ENCODE measurements at regions not wholly inside any gene's neighbourhood (a gene's known extent, or its start where the extent isn't known, plus 50 kb on each side); places are given as distances from the start of the nearest gene placed in this dataset.

DNA sequence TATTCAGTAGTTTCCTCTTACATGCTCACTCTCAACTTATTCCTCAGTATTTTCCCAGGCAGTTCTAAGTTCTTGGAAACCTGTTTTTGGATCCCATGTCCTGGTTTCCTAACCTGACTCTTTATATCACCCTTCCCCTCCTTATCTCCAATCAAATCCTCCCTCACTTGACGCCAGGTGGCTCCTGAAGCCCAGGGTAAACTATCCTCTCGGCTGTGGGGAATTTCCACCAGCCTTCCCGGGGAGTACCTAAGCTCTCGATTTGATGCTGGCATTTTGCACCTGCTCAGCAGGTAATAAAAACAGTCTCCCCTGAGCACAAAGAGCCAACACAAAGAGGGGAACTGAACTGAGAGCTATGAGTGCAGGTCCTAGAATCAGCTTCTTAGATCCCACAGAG, 538.0 kb downstream of the SLC4A3 start:
- H3K4me1 ChIP-seq (ENCODE audit: control insufficient read depth, insufficient read depth, low read length), result no peaks in the 10 kb centered on the region
- H3K36me3 ChIP-seq (ENCODE audit: control insufficient read depth in 2 of 2, insufficient read depth in 1 of 2, low read length in 2 of 2), result no peaks in the 10 kb centered on the region
- no peaks in the 10 kb centered on the region for H3K9me3 ChIP-seq (ENCODE audit: control insufficient read depth, insufficient read depth, low read depth, low read length)
- ChIA-PET POLR2A (no interaction called here), CTCF (interaction anchor here (0.6 kb wide), 1 partner anchor 295 kb away, joined by 3 read pairs; no protein-coding TSS in a partner anchor)
- TF ChIP-seq, protein P1, sequence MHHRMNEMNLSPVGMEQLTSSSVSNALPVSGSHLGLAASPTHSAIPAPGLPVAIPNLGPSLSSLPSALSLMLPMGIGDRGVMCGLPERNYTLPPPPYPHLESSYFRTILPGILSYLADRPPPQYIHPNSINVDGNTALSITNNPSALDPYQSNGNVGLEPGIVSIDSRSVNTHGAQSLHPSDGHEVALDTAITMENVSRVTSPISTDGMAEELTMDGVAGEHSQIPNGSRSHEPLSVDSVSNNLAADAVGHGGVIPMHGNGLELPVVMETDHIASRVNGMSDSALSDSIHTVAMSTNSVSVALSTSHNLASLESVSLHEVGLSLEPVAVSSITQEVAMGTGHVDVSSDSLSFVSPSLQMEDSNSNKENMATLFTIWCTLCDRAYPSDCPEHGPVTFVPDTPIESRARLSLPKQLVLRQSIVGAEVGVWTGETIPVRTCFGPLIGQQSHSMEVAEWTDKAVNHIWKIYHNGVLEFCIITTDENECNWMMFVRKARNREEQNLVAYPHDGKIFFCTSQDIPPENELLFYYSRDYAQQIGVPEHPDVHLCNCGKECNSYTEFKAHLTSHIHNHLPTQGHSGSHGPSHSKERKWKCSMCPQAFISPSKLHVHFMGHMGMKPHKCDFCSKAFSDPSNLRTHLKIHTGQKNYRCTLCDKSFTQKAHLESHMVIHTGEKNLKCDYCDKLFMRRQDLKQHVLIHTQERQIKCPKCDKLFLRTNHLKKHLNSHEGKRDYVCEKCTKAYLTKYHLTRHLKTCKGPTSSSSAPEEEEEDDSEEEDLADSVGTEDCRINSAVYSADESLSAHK (tag by site-specific recombination; IDR thresholded peaks at IDR 0.05), result no peak
- no peak for TF ChIP-seq ZBTB48 (tag by site-specific recombination; IDR thresholded peaks at IDR 0.05)
- no peak for TF ChIP-seq SP3 (tag by site-specific recombination; IDR thresholded peaks at IDR 0.05)
- no peak for TF ChIP-seq ZNF76 (tag by site-specific recombination; IDR thresholded peaks at IDR 0.05; ENCODE audit: borderline replicate concordance, low read depth)
- no peak for TF ChIP-seq ZNF639 (tag by site-specific recombination; IDR thresholded peaks at IDR 0.05)
- no peak for TF ChIP-seq GLI2 (tag by site-specific recombination; IDR thresholded peaks at IDR 0.05; ENCODE audit: borderline replicate concordance, low read depth)
- TF ChIP-seq ZNF626 (tag by site-specific recombination; IDR thresholded peaks at IDR 0.05), result no peak
- TF ChIP-seq HOXD13 (CRISPR knock-in tag; IDR thresholded peaks at IDR 0.05; ENCODE audit: borderline replicate concordance), result no peak
- no peak for TF ChIP-seq REPIN1 (tag by site-specific recombination; IDR thresholded peaks at IDR 0.05; ENCODE audit: low read depth)
- TF ChIP-seq ZNF530 (tag by site-specific recombination; IDR thresholded peaks at IDR 0.05; ENCODE audit: low read depth), result no peak
- TF ChIP-seq ZNF645 (tag by site-specific recombination; IDR thresholded peaks at IDR 0.05), result no peak
- TF ChIP-seq ZNF366 (tag by site-specific recombination; conservative IDR thresholded peaks at IDR 0.05), result no peak
- no peak for TF ChIP-seq ZBTB44 (tag by site-specific recombination; IDR thresholded peaks at IDR 0.05)
- TF ChIP-seq ZNF654 (tag by site-specific recombination; IDR thresholded peaks at IDR 0.05; ENCODE audit: low read depth), result no peak
- no peak for TF ChIP-seq ZNF223 (tag by site-specific recombination; IDR thresholded peaks at IDR 0.05)
- no peak overlapping the region for H3K4me3 ChIP-seq (ENCODE audit: low read depth, low read length)
- H3K27ac ChIP-seq (ENCODE audit: extremely low read depth, low read depth, low read length), result no peak overlapping the region

DNA sequence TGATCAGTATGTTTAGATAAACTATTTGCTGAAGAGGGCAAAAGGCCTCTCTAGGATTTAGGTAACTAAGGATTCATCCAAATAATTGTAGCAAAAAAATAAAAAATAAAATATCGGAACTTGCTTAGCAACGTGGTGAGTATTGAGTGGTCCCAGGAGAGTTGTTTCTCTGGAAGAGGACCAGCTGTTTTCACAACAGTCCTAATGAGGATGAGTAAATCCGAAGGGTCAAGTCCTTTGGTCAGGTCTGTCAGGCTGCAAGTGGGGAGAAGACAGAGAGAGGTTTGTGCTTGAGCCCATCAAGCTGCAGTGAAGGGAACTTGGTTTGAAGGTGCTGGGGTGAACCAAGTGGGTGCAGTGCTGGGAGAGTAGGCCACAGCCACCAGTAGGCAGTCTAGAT, 539.2 kb downstream of the SLC4A3 start:
- no peaks in the 10 kb centered on the region for H3K4me1 ChIP-seq (ENCODE audit: control insufficient read depth, insufficient read depth, low read length)
- no peak overlapping the region for H3K4me3 ChIP-seq (ENCODE audit: low read depth, low read length)
- H3K36me3 ChIP-seq (ENCODE audit: control insufficient read depth in 2 of 2, insufficient read depth in 1 of 2, low read length in 2 of 2), result no peaks in the 10 kb centered on the region
- H3K27ac ChIP-seq (ENCODE audit: extremely low read depth, low read depth, low read length), result no peak overlapping the region
- H3K9me3 ChIP-seq (ENCODE audit: control insufficient read depth, insufficient read depth, low read depth, low read length), result no peaks in the 10 kb centered on the region
- TF ChIP-seq ZBTB7A (tag by site-specific recombination; IDR thresholded peaks at IDR 0.05; ENCODE audit: low read depth), result no peak
- POLR2A ChIA-PET, result interaction anchor here (0.6 kb wide), 1 partner anchor 134 kb away, joined by 3 read pairs; no protein-coding TSS in a partner anchor
- CTCF ChIA-PET, result interaction anchor here (0.8 kb wide), 1 partner anchor 12 kb away, joined by 5 read pairs; no protein-coding TSS in a partner anchor
